SJSA1 (cell line): ENCODE measurements at regions not wholly inside any gene's neighbourhood (a gene's known extent, or its start where the extent isn't known, plus 50 kb on each side); places are given as distances from the start of the nearest gene placed in this dataset.
"Not testable (repeated sequence)": the region's sequence is repeated elsewhere in the genome, so short reads cannot be mapped to it uniquely, and the experiment has no call there.

Source experiments
- DNase-seq, 2 experiments: peaks; one replicate each; pipeline ENCODE4 v3.0.0-alpha.2; 2015 to 2020; ENCODE audit warnings: low spot score in 2 of 2, low read depth in 1 of 2
- H3K27ac ChIP-seq: fragments of 250-450 bp; sonication (Bioruptor Pico); 2 replicates; pipeline ENCODE4 v1.5.1; 2020; ENCODE audit warnings: mild to moderate bottlenecking, moderate library complexity
- H3K27me3 ChIP-seq: fragments of 250-450 bp; sonication (Bioruptor Pico); replicated peaks from 2 replicates; pipeline ENCODE4 v1.5.1; 2020; ENCODE audit warnings: mild to moderate bottlenecking, moderate library complexity
- H3K36me3 ChIP-seq: fragments of 250-450 bp; sonication (Bioruptor Pico); 2 replicates; pipeline ENCODE4 v1.5.1; 2020; ENCODE audit warnings: mild to moderate bottlenecking
- H3K4me1 ChIP-seq: fragments of 250-450 bp; sonication (Bioruptor Pico); replicated peaks from 2 replicates; pipeline ENCODE4 v1.6.1; 2021; ENCODE audit warnings: mild to moderate bottlenecking
- H3K4me3 ChIP-seq: fragments of 250-450 bp; sonication (Bioruptor Pico); 2 replicates; pipeline ENCODE4 v1.5.1; 2020; ENCODE audit warnings: mild to moderate bottlenecking
- H3K9me3 ChIP-seq: fragments of 250-450 bp; sonication (Bioruptor Pico); replicated peaks from 2 replicates; pipeline ENCODE4 v1.5.1; 2020; ENCODE audit warnings: mild to moderate bottlenecking

GRCh38 chr14:106750089-106750488, 1223.7 kb downstream of the TMEM121 start:
- not testable (repeated sequence) for H3K4me1 ChIP-seq, H3K36me3 ChIP-seq, H3K9me3 ChIP-seq, H3K4me3 ChIP-seq, H3K27me3 ChIP-seq, H3K27ac ChIP-seq, DNase-seq

- DNase-seq, H3K4me3 ChIP-seq, H3K27me3 ChIP-seq, H3K4me1 ChIP-seq, H3K9me3 ChIP-seq, H3K27ac ChIP-seq, H3K36me3 ChIP-seq: not testable (repeated sequence)
Measured at GRCh38 chr14:106753751-106754150, 1227.4 kb downstream of the TMEM121 start.

GRCh38 chr14:106757444-106757843, 1231.1 kb downstream of the TMEM121 start:
- H3K9me3 ChIP-seq, H3K4me1 ChIP-seq, H3K27me3 ChIP-seq, H3K36me3 ChIP-seq, H3K27ac ChIP-seq, DNase-seq, H3K4me3 ChIP-seq: not testable (repeated sequence)

GRCh38 chr14:106761886-106762816, 1235.8 kb downstream of the TMEM121 start:
- H3K27me3 ChIP-seq, H3K4me3 ChIP-seq, H3K36me3 ChIP-seq, H3K4me1 ChIP-seq, H3K27ac ChIP-seq, DNase-seq, H3K9me3 ChIP-seq: not testable (repeated sequence)

GRCh38 chr14:106764968-106765369, 1238.6 kb downstream of the TMEM121 start:
- not testable (repeated sequence) for H3K9me3 ChIP-seq, H3K27me3 ChIP-seq, H3K36me3 ChIP-seq, H3K4me1 ChIP-seq, H3K27ac ChIP-seq, H3K4me3 ChIP-seq, DNase-seq

GRCh38 chr14:106766145-106766544, 1239.8 kb downstream of the TMEM121 start:
- Histone ChIP-seq H3K4me3 (no peak overlapping the region), H3K36me3 (no peaks in the 10 kb centered on the region), H3K27ac (no peak overlapping the region), H3K27me3 (no peaks in the 10 kb centered on the region), H3K9me3 (no peaks in the 10 kb centered on the region), H3K4me1 (no peaks in the 10 kb centered on the region)
- no peak for DNase-seq

- DNase-seq, H3K36me3 ChIP-seq, H3K4me1 ChIP-seq, H3K4me3 ChIP-seq, H3K27me3 ChIP-seq, H3K27ac ChIP-seq, H3K9me3 ChIP-seq: not testable (repeated sequence)
Measured at GRCh38 chr14:106766551-106767277, 1240.3 kb downstream of the TMEM121 start.

GRCh38 chr14:106768230-106768629, 1241.8 kb downstream of the TMEM121 start:
- not testable (repeated sequence) for H3K9me3 ChIP-seq, DNase-seq, H3K27ac ChIP-seq, H3K4me3 ChIP-seq, H3K27me3 ChIP-seq, H3K36me3 ChIP-seq, H3K4me1 ChIP-seq

GRCh38 chr14:106768972-106769700, 1242.8 kb downstream of the TMEM121 start:
- not testable (repeated sequence) for H3K27ac ChIP-seq, H3K4me3 ChIP-seq, H3K27me3 ChIP-seq, DNase-seq, H3K4me1 ChIP-seq, H3K9me3 ChIP-seq, H3K36me3 ChIP-seq

GRCh38 chr14:106770158-106770672, 1243.8 kb downstream of the TMEM121 start:
- H3K27ac ChIP-seq, DNase-seq, H3K4me3 ChIP-seq, H3K4me1 ChIP-seq, H3K36me3 ChIP-seq, H3K27me3 ChIP-seq, H3K9me3 ChIP-seq: not testable (repeated sequence)

- H3K27ac ChIP-seq, H3K4me1 ChIP-seq, DNase-seq, H3K4me3 ChIP-seq, H3K27me3 ChIP-seq, H3K36me3 ChIP-seq, H3K9me3 ChIP-seq: not testable (repeated sequence)
Measured at GRCh38 chr14:106774889-106775480, 1248.6 kb downstream of the TMEM121 start.

- Histone ChIP-seq H3K4me3 (no peak overlapping the region), H3K27me3 (no peaks in the 10 kb centered on the region), H3K9me3 (no peaks in the 10 kb centered on the region), H3K4me1 (no peaks in the 10 kb centered on the region), H3K27ac (no peak overlapping the region), H3K36me3 (no peaks in the 10 kb centered on the region)
- no peak for DNase-seq
Measured at GRCh38 chr14:106776395-106776983, 1250.1 kb downstream of the TMEM121 start.

- Histone ChIP-seq H3K27ac (no peak overlapping the region), H3K4me3 (no peak overlapping the region), H3K4me1 (no peaks in the 10 kb centered on the region), H3K36me3 (no peaks in the 10 kb centered on the region), H3K9me3 (no peaks in the 10 kb centered on the region), H3K27me3 (no peaks in the 10 kb centered on the region)
- no peak for DNase-seq
Measured at GRCh38 chr14:106778986-106779385, 1252.6 kb downstream of the TMEM121 start.
